IMR-90 (cell line): ENCODE measurements at regions not wholly inside any gene's neighbourhood (a gene's known extent, or its start where the extent isn't known, plus 50 kb on each side); places are given as distances from the start of the nearest gene placed in this dataset.

Experiments used
- ATAC-seq: fragments of 200-7000 bp; cut with Tn5 transposase; 2 replicates; pipeline ENCODE4 v1.9.1; 2020; ENCODE audit warnings: low read depth, mild to moderate bottlenecking, moderate library complexity
- BruUV-seq: library from RNA; stranded (reverse); fragments of 400-500 nt; replicated peaks from 2 replicates; lab custom pipeline; 2021; lab: Mats Ljungman, UMichigan
- CTCF ChIA-PET: fragments of 300-600 bp; formaldehyde crosslinking; extraction: SDS; loops from one replicate; lab custom pipeline; 2021; ENCODE audit warnings: antibody characterized with exemption; lab: Yijun Ruan, JAX
- POLR2A ChIA-PET: fragments of 300-600 bp; sonication (Branson Sonifier 250); formaldehyde crosslinking; loops from one replicate; lab custom pipeline; 2022; ENCODE audit warnings: antibody characterized with exemption; ENCODE audit not compliant: unreplicated experiment; lab: Charles Lee
- DNase-seq: peaks from one replicate; pipeline ENCODE4 v3.0.0; 2013
- H2AFZ ChIP-seq: replicated peaks from 2 replicates; pipeline ENCODE3; 2013; ENCODE audit warnings: low read length, mild to moderate bottlenecking; ENCODE audit not compliant: poor library complexity
- H2AK5ac ChIP-seq: 2 replicates; pipeline ENCODE4 v1.6.1; 2013; ENCODE audit warnings: low read depth, low read length, inconsistent platforms
- H2AK9ac ChIP-seq: replicated peaks from 2 replicates; pipeline ENCODE3; 2013; ENCODE audit warnings: mild to moderate bottlenecking, low read depth, low read length, moderate library complexity; ENCODE audit not compliant: poor library complexity
- H2BK120ac ChIP-seq: 2 replicates; pipeline ENCODE4 v1.6.1; 2013; ENCODE audit warnings: low read depth, low read length, inconsistent platforms
- H2BK15ac ChIP-seq: 3 replicates; pipeline ENCODE4 v1.6.1; 2013; ENCODE audit warnings: low read depth, low read length, inconsistent platforms
- H2BK20ac ChIP-seq: 2 replicates; pipeline ENCODE4 v1.6.1; 2013; ENCODE audit warnings: low read depth, mild to moderate bottlenecking, inconsistent platforms, low read length, moderate library complexity
- H2BK5ac ChIP-seq: 2 replicates; pipeline ENCODE4 v1.6.1; 2013; ENCODE audit warnings: mild to moderate bottlenecking, low read depth, low read length, inconsistent platforms; ENCODE audit not compliant: poor library complexity, severe bottlenecking
- H3K14ac ChIP-seq: replicated peaks from 2 replicates; pipeline ENCODE4 v1.6.1; 2013; ENCODE audit warnings: low read depth, low read length, inconsistent platforms
- H3K18ac ChIP-seq: 2 replicates; pipeline ENCODE4 v1.6.1; 2013; ENCODE audit warnings: low read depth, low read length, control low read depth
- H3K23ac ChIP-seq: 2 replicates; pipeline ENCODE4 v1.6.1; 2013; ENCODE audit warnings: low read depth, low read length, inconsistent platforms
- H3K27ac ChIP-seq: 2 replicates; pipeline ENCODE4 v1.5.1; 2013; ENCODE audit warnings: mild to moderate bottlenecking, control low read depth, low read length; ENCODE audit not compliant: insufficient read depth
- H3K27me3 ChIP-seq: 2 replicates; pipeline ENCODE4 v1.6.1; 2013; ENCODE audit warnings: low read length; ENCODE audit not compliant: control insufficient read depth, insufficient read depth
- H3K36me3 ChIP-seq: 2 replicates; pipeline ENCODE4 v1.6.1; 2013; ENCODE audit warnings: low read length, mixed read lengths; ENCODE audit not compliant: control insufficient read depth, insufficient read depth
- H3K4ac ChIP-seq: 2 replicates; pipeline ENCODE4 v1.6.1; 2013; ENCODE audit warnings: low read depth, low read length, inconsistent platforms
- H3K4me1 ChIP-seq: 2 replicates; pipeline ENCODE4 v1.6.1; 2013; ENCODE audit warnings: low read length, mixed read lengths; ENCODE audit not compliant: control insufficient read depth, insufficient read depth
- H3K4me2 ChIP-seq: 2 replicates; pipeline ENCODE4 v1.6.1; 2013; ENCODE audit warnings: low read depth, mild to moderate bottlenecking, control low read depth, low read length, moderate library complexity
- H3K4me3 ChIP-seq: 2 replicates; pipeline ENCODE4 v1.5.1; 2013; ENCODE audit warnings: low read depth, mild to moderate bottlenecking, control low read depth, low read length, moderate library complexity; ENCODE audit not compliant: insufficient read depth
- H3K56ac ChIP-seq: 2 replicates; pipeline ENCODE4 v1.6.1; 2013; ENCODE audit warnings: low read length, inconsistent platforms; ENCODE audit not compliant: insufficient read depth; ENCODE audit errors: extremely low read depth
- H3K79me1 ChIP-seq, 2 experiments: 2 replicates each; pipeline ENCODE4 v1.6.1; 2013; ENCODE audit warnings: low read length in 2 of 2, inconsistent platforms in 1 of 2, low read depth in 1 of 2
- H3K9ac ChIP-seq: 2 replicates; pipeline ENCODE4 v1.6.1; 2013; ENCODE audit warnings: low read depth, low read length, control low read depth
- H3K9me1 ChIP-seq: 2 replicates; pipeline ENCODE4 v1.6.1; 2013; ENCODE audit warnings: low read length, inconsistent platforms; ENCODE audit not compliant: insufficient read depth
- H3K9me3 ChIP-seq: 2 replicates; pipeline ENCODE4 v1.6.1; 2013; ENCODE audit warnings: low read length; ENCODE audit not compliant: control insufficient read depth, insufficient read depth
- H4K20me1 ChIP-seq: 2 replicates; pipeline ENCODE4 v1.6.1; 2013; ENCODE audit warnings: low read length, inconsistent platforms; ENCODE audit not compliant: insufficient read depth
- H4K5ac ChIP-seq: 2 replicates; pipeline ENCODE4 v1.6.1; 2013; ENCODE audit warnings: mild to moderate bottlenecking, low read depth, low read length, control low read depth
- H4K8ac ChIP-seq, 2 experiments: 2 replicates each; pipeline ENCODE4 v1.6.1; 2013; ENCODE audit warnings: low read depth in 2 of 2, low read length in 2 of 2, control low read depth in 1 of 2, inconsistent platforms in 1 of 2
- H4K91ac ChIP-seq: 2 replicates; pipeline ENCODE4 v1.6.1; 2013; ENCODE audit warnings: low read depth, low read length, inconsistent platforms; ENCODE audit not compliant: insufficient read depth
- BHLHE40 ChIP-seq: fragments of 150-350 bp; IDR thresholded peaks from 2 replicates; pipeline ENCODE4 v1.6.1; 2016; ENCODE audit warnings: mild to moderate bottlenecking, low read depth, low read length
- CEBPB ChIP-seq: IDR thresholded peaks from 2 replicates; pipeline ENCODE4 v1.6.1; 2012; ENCODE audit warnings: low read depth, low read length, improper control_type of control experiment
- FOS ChIP-seq: fragments of 150-350 bp; IDR thresholded peaks from 2 replicates; pipeline ENCODE4 v1.6.1; 2016; ENCODE audit warnings: low read depth, low read length
- MAFK ChIP-seq: IDR thresholded peaks from 2 replicates; pipeline ENCODE4 v1.6.1; 2012; ENCODE audit warnings: low read depth, low read length, improper control_type of control experiment
- MXI1 ChIP-seq: IDR thresholded peaks from 2 replicates; pipeline ENCODE4 v1.6.1; 2012; ENCODE audit warnings: low read depth, mild to moderate bottlenecking, low read length, moderate library complexity, borderline replicate concordance
- RAD21 ChIP-seq: IDR thresholded peaks from 2 replicates; pipeline ENCODE4 v1.6.1; 2012; ENCODE audit warnings: low read length, improper control_type of control experiment
- RCOR1 ChIP-seq: IDR thresholded peaks from 2 replicates; pipeline ENCODE4 v1.6.1; 2012; ENCODE audit warnings: mild to moderate bottlenecking, low read length, improper control_type of control experiment; ENCODE audit not compliant: insufficient replicate concordance
- WGBS, 2 experiments: methylation state at CpG; one replicate each; pipeline versions ENCODE4 v1.1.5 to v1.1.7; 2013; ENCODE audit warnings: missing lambda C conversion rate in 2 of 2; ENCODE audit not compliant: insufficient read length in 1 of 2; ENCODE audit errors: extremely low coverage in 2 of 2; 5-methylcytosine and 5-hydroxymethylcytosine counted together
- dilution Hi-C: fragments of 300-500 bp; cut with HindIII; formaldehyde crosslinking; loops from one replicate; pipeline ENCODE4 v1.14.3; 2018; ENCODE audit warnings: low sequenced_read_pairs; ENCODE audit not compliant: unreplicated experiment
- in situ Hi-C: fragments of 300-500 bp; cut with MboI; formaldehyde crosslinking; loops from 3 replicates; pipeline ENCODE4 v1.14.3; 2019; ENCODE audit warnings: low sequenced_read_pairs, inconsistent platforms, mixed read lengths
- intact Hi-C: fragments of 100-400 bp; cut with micrococcal nuclease; formaldehyde crosslinking; loops from 2 replicates; pipeline ENCODE4 v1.10.0; 2022
- TF ChIP-seq, protein P1 (sequence below): conservative IDR thresholded peaks from 2 replicates; pipeline ENCODE4 v1.5.1; 2012; ENCODE audit warnings: mild to moderate bottlenecking, low read depth, low read length, improper control_type of control experiment
- TF ChIP-seq, protein P2 (sequence below): fragments of 150-350 bp; IDR thresholded peaks from 2 replicates; pipeline ENCODE4 v1.6.1; 2016; ENCODE audit warnings: low read depth, mild to moderate bottlenecking, low read length, moderate library complexity, borderline replicate concordance
- TF ChIP-seq, protein P3 (sequence below): fragments of 150-350 bp; IDR thresholded peaks from 2 replicates; pipeline ENCODE4 v1.6.1; 2017; ENCODE audit warnings: mild to moderate bottlenecking, antibody characterized with exemption, low read length, low read depth

DNA sequence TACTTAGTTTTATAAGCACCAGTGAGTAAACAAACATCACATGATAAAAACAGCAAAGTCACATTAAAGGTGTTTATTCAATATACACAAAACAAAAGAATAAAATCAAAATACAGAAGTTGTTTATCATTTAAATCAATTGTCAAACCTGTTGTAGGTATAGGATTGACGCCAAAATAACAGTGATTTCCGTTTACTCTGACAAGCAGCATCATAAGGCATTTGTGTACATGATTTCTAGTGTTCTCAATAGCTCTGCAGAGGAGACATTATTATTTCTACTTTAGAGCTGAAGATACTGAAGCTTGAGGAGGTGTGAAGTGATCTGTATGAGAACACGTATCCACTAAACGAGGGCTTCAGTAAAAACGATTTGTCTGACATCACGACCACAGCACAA is 171.9 kb downstream of the CCDC59 start:
- no peak for TF ChIP-seq MXI1
- TF ChIP-seq CEBPB = no peak
- TF ChIP-seq MAFK = no peak
- no peak for TF ChIP-seq RCOR1
- no peak for TF ChIP-seq FOS
- no peak for TF ChIP-seq RAD21
- TF ChIP-seq, protein P1, sequence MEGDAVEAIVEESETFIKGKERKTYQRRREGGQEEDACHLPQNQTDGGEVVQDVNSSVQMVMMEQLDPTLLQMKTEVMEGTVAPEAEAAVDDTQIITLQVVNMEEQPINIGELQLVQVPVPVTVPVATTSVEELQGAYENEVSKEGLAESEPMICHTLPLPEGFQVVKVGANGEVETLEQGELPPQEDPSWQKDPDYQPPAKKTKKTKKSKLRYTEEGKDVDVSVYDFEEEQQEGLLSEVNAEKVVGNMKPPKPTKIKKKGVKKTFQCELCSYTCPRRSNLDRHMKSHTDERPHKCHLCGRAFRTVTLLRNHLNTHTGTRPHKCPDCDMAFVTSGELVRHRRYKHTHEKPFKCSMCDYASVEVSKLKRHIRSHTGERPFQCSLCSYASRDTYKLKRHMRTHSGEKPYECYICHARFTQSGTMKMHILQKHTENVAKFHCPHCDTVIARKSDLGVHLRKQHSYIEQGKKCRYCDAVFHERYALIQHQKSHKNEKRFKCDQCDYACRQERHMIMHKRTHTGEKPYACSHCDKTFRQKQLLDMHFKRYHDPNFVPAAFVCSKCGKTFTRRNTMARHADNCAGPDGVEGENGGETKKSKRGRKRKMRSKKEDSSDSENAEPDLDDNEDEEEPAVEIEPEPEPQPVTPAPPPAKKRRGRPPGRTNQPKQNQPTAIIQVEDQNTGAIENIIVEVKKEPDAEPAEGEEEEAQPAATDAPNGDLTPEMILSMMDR = no peak
- TF ChIP-seq, protein P2, sequence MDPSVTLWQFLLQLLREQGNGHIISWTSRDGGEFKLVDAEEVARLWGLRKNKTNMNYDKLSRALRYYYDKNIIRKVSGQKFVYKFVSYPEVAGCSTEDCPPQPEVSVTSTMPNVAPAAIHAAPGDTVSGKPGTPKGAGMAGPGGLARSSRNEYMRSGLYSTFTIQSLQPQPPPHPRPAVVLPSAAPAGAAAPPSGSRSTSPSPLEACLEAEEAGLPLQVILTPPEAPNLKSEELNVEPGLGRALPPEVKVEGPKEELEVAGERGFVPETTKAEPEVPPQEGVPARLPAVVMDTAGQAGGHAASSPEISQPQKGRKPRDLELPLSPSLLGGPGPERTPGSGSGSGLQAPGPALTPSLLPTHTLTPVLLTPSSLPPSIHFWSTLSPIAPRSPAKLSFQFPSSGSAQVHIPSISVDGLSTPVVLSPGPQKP = no peak
- TF ChIP-seq, protein P3, sequence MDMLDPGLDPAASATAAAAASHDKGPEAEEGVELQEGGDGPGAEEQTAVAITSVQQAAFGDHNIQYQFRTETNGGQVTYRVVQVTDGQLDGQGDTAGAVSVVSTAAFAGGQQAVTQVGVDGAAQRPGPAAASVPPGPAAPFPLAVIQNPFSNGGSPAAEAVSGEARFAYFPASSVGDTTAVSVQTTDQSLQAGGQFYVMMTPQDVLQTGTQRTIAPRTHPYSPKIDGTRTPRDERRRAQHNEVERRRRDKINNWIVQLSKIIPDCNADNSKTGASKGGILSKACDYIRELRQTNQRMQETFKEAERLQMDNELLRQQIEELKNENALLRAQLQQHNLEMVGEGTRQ = no peak
- TF ChIP-seq BHLHE40 = no peak
- Histone ChIP-seq H3K4me1 (no peaks in the 10 kb centered on the region), H3K23ac (no peak overlapping the region), H3K18ac (no peak overlapping the region), H3K27ac (no peak overlapping the region), H3K79me1 (no peaks in the 10 kb centered on the region), H3K9me1 (no peaks in the 10 kb centered on the region), H4K5ac (no peak overlapping the region), H3K36me3 (no peaks in the 10 kb centered on the region), H3K9me3 (peaks cover 4% of the 10 kb centered on the region), H2BK5ac (no peak overlapping the region), H2AFZ (no peak overlapping the region), H4K20me1 (no peaks in the 10 kb centered on the region), H3K56ac (no peak overlapping the region), H3K4me3 (no peak overlapping the region), H3K4ac (no peak overlapping the region), H4K8ac (no peak overlapping the region), H3K14ac (no peak overlapping the region), H2BK120ac (no peak overlapping the region), H3K9ac (no peak overlapping the region), H2AK9ac (no peak overlapping the region), H2AK5ac (no peak overlapping the region), H2BK15ac (no peak overlapping the region), H3K4me2 (no peak overlapping the region), H2BK20ac (no peak overlapping the region), H3K27me3 (no peaks in the 10 kb centered on the region), H4K91ac (no peak overlapping the region)
- WGBS, 2 experiments = no CpG with 5 or more reads among the region's 6 CpGs
- ATAC-seq = no peak
- dilution Hi-C loops = no loop called here
- intact Hi-C loops = no loop called here
- in situ Hi-C loops = no loop called here
- no TSS peak for BruUV-seq
- DNase-seq = no peak
- POLR2A ChIA-PET = no interaction called here
- CTCF ChIA-PET = no interaction called here
